ENCODE measurements at regions not wholly inside any gene's neighbourhood (a gene's known extent, or its start where the extent isn't known, plus 50 kb on each side); places are given as distances from the start of the nearest gene placed in this dataset.

GRCh38 chr15:85858586-85859375 is 64.1 kb upstream of the KLHL25 start:
- TF ChIP-seq CTCF (IDR thresholded peaks at IDR 0.05) (peak; percentile 81), EZH2 (IDR thresholded peaks at IDR 0.05; ENCODE audit: borderline replicate concordance, insufficient read depth, low read depth, low read length, poor library complexity, severe bottlenecking) (no peak)

Measured in B cell (primary cell).